Esophagus muscularis mucosa (tissue), 4 donors: ENCODE measurements at regions not wholly inside any gene's neighbourhood (a gene's known extent, or its start where the extent isn't known, plus 50 kb on each side); places are given as distances from the start of the nearest gene placed in this dataset.

Experiments used
- DNase-seq: peaks from one replicate; pipeline ENCODE4 v3.0.0-alpha.2; 2017; ENCODE audit errors: extremely low spot score
- H3K27ac ChIP-seq, 4 donors: fragments of 200-600 bp; sonication (generic); replicated peaks in 1 of 4; 1 replicate in 3 of 4; 2 replicates in 1 of 4; pipeline ENCODE4 v1.5.1; 2016 to 2019; ENCODE audit warnings: mild to moderate bottlenecking in 1 of 4
- H3K27me3 ChIP-seq, 4 donors: fragments of 200-600 bp; sonication (generic); one replicate each; pipeline versions ENCODE4 v1.5.1 to v1.6.0; 2016 to 2019
- H3K36me3 ChIP-seq, 4 donors: fragments of 200-600 bp; sonication (generic); one replicate each; pipeline ENCODE4 v1.5.1; 2016 to 2019
- H3K4me1 ChIP-seq, 4 donors: fragments of 200-600 bp; sonication (generic); one replicate each; pipeline ENCODE4 v1.5.1; 2016 to 2019
- H3K4me3 ChIP-seq, 4 donors: fragments of 200-600 bp; sonication (generic); 1 replicate in 2 of 4; 2 replicates in 2 of 4; pipeline ENCODE4 v1.5.1; 2016 to 2019; ENCODE audit warnings: mild to moderate bottlenecking in 4 of 4, moderate library complexity in 1 of 4
- H3K9me3 ChIP-seq, 4 donors: fragments of 200-600 bp; sonication (generic); 1 replicate in 3 of 4; 2 replicates in 1 of 4; pipeline ENCODE4 v1.5.1; 2016 to 2019
- CTCF ChIP-seq, 3 experiments: fragments of 200-600 bp in 2 of 3; fragments of 450-650 bp in 1 of 3; sonication (generic) in 2 of 3; IDR thresholded peaks; one replicate each; pipeline ENCODE4 v1.5.1; 2017 to 2019; ENCODE audit warnings: antibody characterized with exemption in 3 of 3, mild to moderate bottlenecking in 2 of 3, moderate library complexity in 1 of 3
- EP300 ChIP-seq: sonication (generic); formaldehyde crosslinking; IDR thresholded peaks from one replicate; pipeline ENCODE4 v1.6.1; 2017; ENCODE audit warnings: antibody characterized with exemption
- POLR2A ChIP-seq: fragments of 450-650 bp; IDR thresholded peaks from one replicate; pipeline ENCODE4 v1.6.1; 2017; ENCODE audit warnings: antibody characterized with exemption, moderate library complexity, mild to moderate bottlenecking, low read depth
- POLR2AphosphoS5 ChIP-seq, 2 donors: sonication (generic); formaldehyde crosslinking; IDR thresholded peaks; one replicate each; pipeline ENCODE4 v1.6.1; 2017; ENCODE audit warnings: antibody characterized with exemption in 2 of 2
- WGBS: methylation state at CpG from one replicate; pipeline ENCODE4 v1.1.5; 2018; 5-methylcytosine and 5-hydroxymethylcytosine counted together
- intact Hi-C: fragments of 100-400 bp; cut with DNase I; formaldehyde crosslinking; loops from one replicate; pipeline ENCODE4 v1.15.1; 2023

GRCh38 chr14:80146941-80147340 lies 64.4 kb downstream of the DIO2 start:
- WGBS, result 86% methylated on average over 1 of the region's 1 CpG
- no peak overlapping the region for H3K4me3 ChIP-seq
- intact Hi-C loops, result no loop called here
- no peak for DNase-seq
- H3K36me3 ChIP-seq, result no peaks in the 10 kb centered on the region
- H3K4me1 ChIP-seq, result no peaks in the 10 kb centered on the region
- no peaks in the 10 kb centered on the region for H3K27me3 ChIP-seq
- H3K27ac ChIP-seq, result no peak overlapping the region
- no peaks in the 10 kb centered on the region for H3K9me3 ChIP-seq
- TF ChIP-seq POLR2A, result no peak
- TF ChIP-seq EP300, result no peak
- TF ChIP-seq CTCF (IDR thresholded peaks at IDR 0.05), result no peak
- no peak for TF ChIP-seq POLR2AphosphoS5 (IDR thresholded peaks at IDR 0.05)

- intact Hi-C loops, result no loop called here
- 94% methylated on average over 4 of the region's 4 CpGs for WGBS
Measured at GRCh38 chr14:80136358-80136757, 74.9 kb downstream of the DIO2 start.

GRCh38 chr14:80135305-80136088 lies 75.8 kb downstream of the DIO2 start:
- TF ChIP-seq CTCF (IDR thresholded peaks at IDR 0.05), result no peak
- no peak for TF ChIP-seq POLR2A
- TF ChIP-seq POLR2AphosphoS5 (IDR thresholded peaks at IDR 0.05), result no peak
- TF ChIP-seq EP300, result no peak
- H3K36me3 ChIP-seq, result no peaks in the 10 kb centered on the region
- peaks cover 0 to 6% (median 0%) of the 10 kb centered on the region in 4 donors for H3K9me3 ChIP-seq
- WGBS, result 62% methylated on average over 3 of the region's 3 CpGs
- intact Hi-C loops, result no loop called here
- DNase-seq, result no peak
- H3K4me3 ChIP-seq, result no peak overlapping the region
- no peaks in the 10 kb centered on the region for H3K4me1 ChIP-seq
- no peaks in the 10 kb centered on the region for H3K27me3 ChIP-seq
- no peak overlapping the region for H3K27ac ChIP-seq

More at GRCh38 chr14:80136358-80136757, 74.9 kb downstream of the DIO2 start:
- no peaks in the 10 kb centered on the region for H3K36me3 ChIP-seq
- no peaks in the 10 kb centered on the region for H3K27me3 ChIP-seq
- no peak overlapping the region for H3K4me3 ChIP-seq
- H3K27ac ChIP-seq, result no peak overlapping the region
- no peaks in the 10 kb centered on the region for H3K4me1 ChIP-seq
- H3K9me3 ChIP-seq, result peaks cover 0 to 6% (median 0%) of the 10 kb centered on the region in 4 donors
- no peak for DNase-seq
- TF ChIP-seq EP300 (no peak), POLR2AphosphoS5 (IDR thresholded peaks at IDR 0.05) (no peak), POLR2A (no peak), CTCF (IDR thresholded peaks at IDR 0.05) (no peak)

- Histone ChIP-seq H3K4me3 (no peak overlapping the region), H3K9me3 (peaks cover 0 to 6% (median 0%) of the 10 kb centered on the region in 4 donors), H3K27me3 (no peaks in the 10 kb centered on the region), H3K4me1 (no peaks in the 10 kb centered on the region), H3K36me3 (no peaks in the 10 kb centered on the region), H3K27ac (no peak overlapping the region)
- intact Hi-C loops, result no loop called here
- WGBS, result 79% methylated on average over 1 of the region's 1 CpG
- no peak for TF ChIP-seq POLR2AphosphoS5 (IDR thresholded peaks at IDR 0.05)
- no peak for TF ChIP-seq EP300
- TF ChIP-seq CTCF (IDR thresholded peaks at IDR 0.05), result no peak
- no peak for TF ChIP-seq POLR2A
- no peak for DNase-seq
Measured at GRCh38 chr14:80134321-80134720, 77.0 kb downstream of the DIO2 start.

- Histone ChIP-seq H3K36me3 (no peaks in the 10 kb centered on the region), H3K4me3 (no peak overlapping the region), H3K27ac (no peak overlapping the region), H3K4me1 (no peaks in the 10 kb centered on the region), H3K27me3 (no peaks in the 10 kb centered on the region), H3K9me3 (peaks cover 0 to 6% (median 0%) of the 10 kb centered on the region in 4 donors)
- no peak for DNase-seq
- TF ChIP-seq POLR2A (no peak), CTCF (IDR thresholded peaks at IDR 0.05) (no peak), EP300 (no peak), POLR2AphosphoS5 (IDR thresholded peaks at IDR 0.05) (no peak)
- 86% methylated on average over 3 of the region's 3 CpGs for WGBS
- intact Hi-C loops, result no loop called here
Measured at GRCh38 chr14:80133457-80133856, 77.8 kb downstream of the DIO2 start.
